OCI-LY7 (cell line): ENCODE measurements at regions not wholly inside any gene's neighbourhood (a gene's known extent, or its start where the extent isn't known, plus 50 kb on each side); places are given as distances from the start of the nearest gene placed in this dataset.

Experiments used
- BruUV-seq: library from RNA; stranded (reverse); fragments of 400-500 nt; replicated peaks from 2 replicates; lab custom pipeline; 2021; lab: Mats Ljungman, UMichigan
- CTCF ChIA-PET: fragments of 300-600 bp; sonication (Branson Sonifier 250); formaldehyde crosslinking; loops from one replicate; lab custom pipeline; 2022; ENCODE audit warnings: antibody characterized with exemption; ENCODE audit not compliant: unreplicated experiment; lab: Charles Lee
- POLR2A ChIA-PET: fragments of 300-600 bp; sonication (Branson Sonifier 250); formaldehyde crosslinking; loops from one replicate; lab custom pipeline; 2022; ENCODE audit warnings: antibody characterized with exemption; lab: Charles Lee
- DNase-seq: peaks from one replicate; pipeline ENCODE4 v3.0.0-alpha.2; 2015; ENCODE audit warnings: low spot score
- H2AFZ ChIP-seq: fragments of 200-600 bp; sonication (generic), shearing (Covaris generic); 2 replicates; pipeline ENCODE4 v1.6.1; 2014; ENCODE audit warnings: mild to moderate bottlenecking, antibody characterized with exemption, low read length, moderate library complexity
- H3K27ac ChIP-seq: fragments of 200-600 bp; sonication (generic); 2 replicates; pipeline ENCODE4 v1.5.1; 2014; ENCODE audit warnings: mixed run types, low read depth, mild to moderate bottlenecking, moderate library complexity, low read length, inconsistent platforms; ENCODE audit not compliant: poor library complexity, severe bottlenecking
- H3K36me3 ChIP-seq: fragments of 200-600 bp; sonication (generic); 2 replicates; pipeline ENCODE4 v1.6.1; 2014; ENCODE audit warnings: mild to moderate bottlenecking, antibody characterized with exemption, low read length, moderate library complexity, mixed read lengths; ENCODE audit not compliant: insufficient read depth
- H3K4me1 ChIP-seq: fragments of 200-600 bp; sonication (generic); 2 replicates; pipeline ENCODE4 v1.5.1; 2014; ENCODE audit warnings: mild to moderate bottlenecking, low read length; ENCODE audit not compliant: insufficient read depth, poor library complexity, severe bottlenecking
- H3K4me2 ChIP-seq: fragments of 200-600 bp; sonication (generic); 2 replicates; pipeline ENCODE4 v1.6.1; 2014; ENCODE audit warnings: mild to moderate bottlenecking, low read length
- H3K4me3 ChIP-seq: fragments of 200-600 bp; sonication (generic); 2 replicates; pipeline ENCODE4 v1.5.1; 2014; ENCODE audit warnings: mild to moderate bottlenecking, low read depth, low read length; ENCODE audit not compliant: poor library complexity, severe bottlenecking
- H3K79me2 ChIP-seq: fragments of 200-600 bp; sonication (generic); 2 replicates; pipeline ENCODE4 v1.6.1; 2016; ENCODE audit warnings: low read depth, mild to moderate bottlenecking, low read length, moderate library complexity, mixed read lengths; ENCODE audit not compliant: insufficient read depth
- H3K9me2 ChIP-seq: fragments of 200-600 bp; sonication (generic); 2 replicates; pipeline ENCODE4 v1.6.1; 2016; ENCODE audit warnings: mild to moderate bottlenecking, low read length, mixed read lengths; ENCODE audit not compliant: insufficient read depth
- H3K9me3 ChIP-seq: fragments of 200-600 bp; sonication (generic); 2 replicates; pipeline ENCODE4 v1.6.1; 2014; ENCODE audit warnings: mild to moderate bottlenecking, mixed run types, low read length, mixed read lengths
- H4K20me1 ChIP-seq: fragments of 200-600 bp; sonication (generic); 2 replicates; pipeline ENCODE4 v1.6.1; 2014; ENCODE audit warnings: mild to moderate bottlenecking, antibody characterized with exemption, low read length, moderate library complexity, mixed read lengths; ENCODE audit not compliant: insufficient read depth
- EZH2phosphoT487 ChIP-seq: fragments of 200-600 bp; sonication (generic); IDR thresholded peaks from 2 replicates; pipeline ENCODE4 v1.6.1; 2018; ENCODE audit warnings: low read depth, borderline replicate concordance, mild to moderate bottlenecking, mixed run types, antibody characterized with exemption, low read length, moderate library complexity, mixed read lengths
- intact Hi-C: fragments of 100-400 bp; cut with micrococcal nuclease; formaldehyde crosslinking; loops from one replicate; pipeline ENCODE4 v1.10.0; 2022; ENCODE audit not compliant: unreplicated experiment
- TF ChIP-seq, protein P1 (sequence below): fragments of 200-600 bp; sonication (generic); conservative IDR thresholded peaks from 2 replicates; pipeline ENCODE4 v1.5.1; 2014; ENCODE audit warnings: mild to moderate bottlenecking, antibody characterized with exemption, low read length, moderate library complexity, mixed read lengths

DNA sequence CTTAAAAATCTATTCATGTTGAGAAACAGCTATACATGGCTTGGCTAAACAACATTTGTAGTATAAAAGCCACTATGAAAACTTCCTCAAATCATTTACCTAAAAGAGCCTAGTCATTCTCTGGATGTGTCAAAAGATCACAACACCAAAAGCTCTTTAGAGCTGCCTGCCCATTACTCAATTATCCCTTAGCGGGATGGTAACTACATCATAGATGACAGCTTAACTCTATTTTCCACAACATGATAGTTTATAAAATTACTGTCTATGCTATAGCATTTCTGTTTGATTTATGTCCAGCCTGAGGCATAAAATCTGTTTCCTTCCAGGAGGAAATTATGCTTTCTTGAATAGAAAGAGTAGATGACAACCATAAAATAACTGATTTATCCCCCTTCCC lies 777.6 kb upstream of the HS3ST5 start:
- no peaks in the 10 kb centered on the region for H4K20me1 ChIP-seq
- H2AFZ ChIP-seq: no peak overlapping the region
- intact Hi-C loops: no loop called here
- H3K36me3 ChIP-seq: no peaks in the 10 kb centered on the region
- POLR2A ChIA-PET: no interaction called here
- no TSS peak for BruUV-seq
- H3K79me2 ChIP-seq: no peaks in the 10 kb centered on the region
- no peaks in the 10 kb centered on the region for H3K4me1 ChIP-seq
- DNase-seq: no peak
- no peak overlapping the region for H3K4me2 ChIP-seq
- no peaks in the 10 kb centered on the region for H3K9me3 ChIP-seq
- TF ChIP-seq EZH2phosphoT487: no peak
- TF ChIP-seq, protein P1, sequence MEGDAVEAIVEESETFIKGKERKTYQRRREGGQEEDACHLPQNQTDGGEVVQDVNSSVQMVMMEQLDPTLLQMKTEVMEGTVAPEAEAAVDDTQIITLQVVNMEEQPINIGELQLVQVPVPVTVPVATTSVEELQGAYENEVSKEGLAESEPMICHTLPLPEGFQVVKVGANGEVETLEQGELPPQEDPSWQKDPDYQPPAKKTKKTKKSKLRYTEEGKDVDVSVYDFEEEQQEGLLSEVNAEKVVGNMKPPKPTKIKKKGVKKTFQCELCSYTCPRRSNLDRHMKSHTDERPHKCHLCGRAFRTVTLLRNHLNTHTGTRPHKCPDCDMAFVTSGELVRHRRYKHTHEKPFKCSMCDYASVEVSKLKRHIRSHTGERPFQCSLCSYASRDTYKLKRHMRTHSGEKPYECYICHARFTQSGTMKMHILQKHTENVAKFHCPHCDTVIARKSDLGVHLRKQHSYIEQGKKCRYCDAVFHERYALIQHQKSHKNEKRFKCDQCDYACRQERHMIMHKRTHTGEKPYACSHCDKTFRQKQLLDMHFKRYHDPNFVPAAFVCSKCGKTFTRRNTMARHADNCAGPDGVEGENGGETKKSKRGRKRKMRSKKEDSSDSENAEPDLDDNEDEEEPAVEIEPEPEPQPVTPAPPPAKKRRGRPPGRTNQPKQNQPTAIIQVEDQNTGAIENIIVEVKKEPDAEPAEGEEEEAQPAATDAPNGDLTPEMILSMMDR: no peak
- H3K9me2 ChIP-seq: no peaks in the 10 kb centered on the region
- H3K27ac ChIP-seq: no peak overlapping the region
- CTCF ChIA-PET: no interaction called here
- no peak overlapping the region for H3K4me3 ChIP-seq

DNA sequence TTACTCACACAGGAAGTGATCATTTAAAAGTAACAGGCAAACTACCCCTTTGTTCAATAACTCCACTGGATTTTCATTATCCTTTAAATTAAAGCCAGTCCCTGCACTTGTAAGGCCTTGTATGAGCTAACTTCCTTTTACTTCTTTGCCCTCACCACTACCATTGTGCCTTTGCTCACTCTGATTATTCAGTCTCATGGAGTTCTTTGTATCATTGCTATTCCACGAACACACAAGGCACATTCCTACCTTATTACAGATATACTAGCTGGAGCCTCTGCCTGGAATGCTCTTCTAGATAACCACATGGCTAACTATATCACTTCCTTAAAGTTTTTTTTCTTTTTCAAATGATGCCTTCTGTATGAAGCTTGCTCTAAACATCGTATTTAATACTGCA lies 748.6 kb upstream of the HS3ST5 start:
- Histone ChIP-seq H3K27ac (no peak overlapping the region), H3K4me1 (no peaks in the 10 kb centered on the region), H3K79me2 (no peaks in the 10 kb centered on the region), H3K4me2 (no peak overlapping the region), H2AFZ (no peak overlapping the region), H3K36me3 (no peaks in the 10 kb centered on the region), H3K9me2 (no peaks in the 10 kb centered on the region), H4K20me1 (no peaks in the 10 kb centered on the region), H3K4me3 (no peak overlapping the region), H3K9me3 (no peaks in the 10 kb centered on the region)
- BruUV-seq: no TSS peak
- POLR2A ChIA-PET: no interaction called here
- intact Hi-C loops: no loop called here
- TF ChIP-seq, protein P1: no peak
- TF ChIP-seq EZH2phosphoT487: no peak
- no peak for DNase-seq
- CTCF ChIA-PET: no interaction called here

- no peaks in the 10 kb centered on the region for H3K9me2 ChIP-seq
- H2AFZ ChIP-seq: no peak overlapping the region
- no peak overlapping the region for H3K4me2 ChIP-seq
- ChIA-PET POLR2A (interaction anchor here (0.6 to 0.8 kb wide), 2 partner anchors 49 to 116 kb away, joined by 3 read pairs; no protein-coding TSS in a partner anchor), CTCF (no interaction called here)
- no peaks in the 10 kb centered on the region for H4K20me1 ChIP-seq
- TF ChIP-seq EZH2phosphoT487: no peak
- TF ChIP-seq, protein P1: no peak
- no peak for DNase-seq
- H3K9me3 ChIP-seq: no peaks in the 10 kb centered on the region
- no peak overlapping the region for H3K4me3 ChIP-seq
- H3K4me1 ChIP-seq: no peaks in the 10 kb centered on the region
- no peak overlapping the region for H3K27ac ChIP-seq
- no peaks in the 10 kb centered on the region for H3K79me2 ChIP-seq
- no TSS peak for BruUV-seq
- no peaks in the 10 kb centered on the region for H3K36me3 ChIP-seq
- intact Hi-C loops: no loop called here
These were observed 735.7 kb upstream of the HS3ST5 start for GRCh38 chr6:115078555-115078954.
